Brain microvascular endothelial cell (primary cell): ENCODE measurements at regions not wholly inside any gene's neighbourhood (a gene's known extent, or its start where the extent isn't known, plus 50 kb on each side); places are given as distances from the start of the nearest gene placed in this dataset.

Source experiments
- DNase-seq: peaks from one replicate; pipeline ENCODE4 v3.0.0-alpha.2; 2020
- H3K27ac ChIP-seq: fragments of 250-450 bp; sonication (Bioruptor Pico); 2 replicates; pipeline ENCODE4 v1.5.1; 2020; ENCODE audit warnings: mild to moderate bottlenecking, moderate library complexity
- H3K27me3 ChIP-seq: fragments of 250-450 bp; sonication (Bioruptor Pico); replicated peaks from 2 replicates; pipeline ENCODE4 v1.5.1; 2020; ENCODE audit warnings: mild to moderate bottlenecking
- H3K36me3 ChIP-seq: fragments of 250-450 bp; sonication (Bioruptor Pico); replicated peaks from 2 replicates; pipeline ENCODE4 v1.5.1; 2020; ENCODE audit warnings: mild to moderate bottlenecking
- H3K4me3 ChIP-seq: 2 replicates; pipeline ENCODE4 v1.5.1; 2011; ENCODE audit warnings: low read depth, mild to moderate bottlenecking, control low read depth, low read length, moderate library complexity
- CTCF ChIP-seq: IDR thresholded peaks from 2 replicates; pipeline ENCODE4 v1.5.1; 2011; ENCODE audit warnings: low read depth, mild to moderate bottlenecking, moderate library complexity, low read length, control low read depth, inconsistent platforms; ENCODE audit errors: missing control alignments
- in situ Hi-C: cut with HindIII; loops from 2 replicates; pipeline ENCODE4 v1.10.0; 2017; ENCODE audit warnings: low sequenced_read_pairs, low pct_ligation_motif_present

GRCh38 chr5:57750891-57751290 is 268.3 kb upstream of the ACTBL2 start:
- in situ Hi-C loops, result no loop called here
- no peak for TF ChIP-seq CTCF
- Histone ChIP-seq H3K4me3 (no peak overlapping the region), H3K27me3 (no peaks in the 10 kb centered on the region), H3K36me3 (no peaks in the 10 kb centered on the region), H3K27ac (no peak overlapping the region)
- DNase-seq, result no peak

DNA sequence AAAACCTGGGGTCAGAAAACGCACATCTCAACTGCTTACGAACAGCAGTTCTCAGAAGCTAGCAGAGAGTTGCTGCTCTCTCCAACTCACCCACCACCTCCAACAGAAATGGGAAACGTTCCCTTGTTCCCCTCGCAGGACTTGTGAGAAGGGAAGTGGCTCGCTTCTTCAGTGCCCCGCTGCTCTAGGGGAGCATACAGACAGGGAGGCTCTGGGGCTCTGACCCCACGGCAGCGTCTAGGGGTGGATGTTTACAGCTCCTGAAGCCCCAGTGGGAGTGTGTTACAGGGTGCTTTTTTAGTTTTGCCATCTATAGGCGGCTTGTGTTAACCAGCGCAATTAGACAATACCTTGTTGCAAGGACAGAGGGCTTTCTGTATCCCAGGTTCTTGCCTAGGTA is 267.7 kb upstream of the ACTBL2 start:
- Histone ChIP-seq H3K27me3 (no peaks in the 10 kb centered on the region), H3K4me3 (no peak overlapping the region), H3K36me3 (no peaks in the 10 kb centered on the region), H3K27ac (no peak overlapping the region)
- DNase-seq, result no peak
- no peak for TF ChIP-seq CTCF
- in situ Hi-C loops, result no loop called here

- no peak for DNase-seq
- H3K27me3 ChIP-seq, result no peaks in the 10 kb centered on the region
- no peaks in the 10 kb centered on the region for H3K36me3 ChIP-seq
- TF ChIP-seq CTCF, result no peak
- in situ Hi-C loops, result no loop called here
- no peak overlapping the region for H3K4me3 ChIP-seq
- H3K27ac ChIP-seq, result no peak overlapping the region
Observed at GRCh38 chr5:57749396-57749795, 266.8 kb upstream of the ACTBL2 start.

DNA sequence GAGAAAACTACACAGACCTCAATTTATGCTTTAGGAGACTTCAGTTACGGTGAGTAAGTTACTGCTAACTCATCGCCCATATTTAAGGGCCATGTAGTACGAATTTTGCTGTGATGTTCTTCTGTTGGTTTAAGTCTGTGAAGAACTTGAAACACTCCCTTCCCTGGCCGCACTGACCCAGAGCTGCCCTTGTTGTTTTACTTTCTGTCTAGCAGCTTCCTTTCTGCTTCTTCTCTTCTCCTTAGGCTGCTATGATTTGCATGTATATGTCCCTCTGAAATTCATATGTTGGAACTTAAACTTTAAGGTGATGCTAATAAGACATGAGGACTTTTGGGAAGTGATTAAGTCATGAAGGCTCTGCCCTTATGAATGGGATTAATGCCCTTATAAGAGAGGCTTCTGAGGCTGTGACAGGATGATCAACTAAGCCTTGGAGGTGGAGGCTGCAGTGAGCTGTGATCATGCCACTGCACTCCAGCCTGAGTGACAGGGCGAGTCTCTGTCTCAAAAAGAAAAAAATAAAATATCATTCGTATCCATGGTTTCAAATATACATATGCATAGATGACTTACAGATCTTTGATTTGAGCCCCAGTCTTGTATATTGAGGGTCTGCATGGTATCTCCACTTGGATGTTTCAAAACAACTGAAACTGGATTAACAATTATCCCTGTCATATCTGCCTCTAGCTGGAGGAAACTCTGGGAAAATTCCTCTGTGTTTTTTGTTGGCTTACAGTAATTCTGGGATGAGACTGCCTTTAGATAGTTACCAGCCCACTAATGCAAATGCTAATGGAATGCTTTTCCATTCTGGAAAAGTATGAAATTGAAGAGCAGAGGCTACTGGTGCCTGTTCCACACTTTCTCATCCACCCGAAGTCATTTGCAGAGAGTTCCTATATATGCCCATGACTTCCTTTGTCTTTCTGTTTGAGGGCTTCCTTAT is 263.4 kb upstream of the ACTBL2 start:
- peak; percentile 22 for DNase-seq
- in situ Hi-C loops, result no loop called here

DNA sequence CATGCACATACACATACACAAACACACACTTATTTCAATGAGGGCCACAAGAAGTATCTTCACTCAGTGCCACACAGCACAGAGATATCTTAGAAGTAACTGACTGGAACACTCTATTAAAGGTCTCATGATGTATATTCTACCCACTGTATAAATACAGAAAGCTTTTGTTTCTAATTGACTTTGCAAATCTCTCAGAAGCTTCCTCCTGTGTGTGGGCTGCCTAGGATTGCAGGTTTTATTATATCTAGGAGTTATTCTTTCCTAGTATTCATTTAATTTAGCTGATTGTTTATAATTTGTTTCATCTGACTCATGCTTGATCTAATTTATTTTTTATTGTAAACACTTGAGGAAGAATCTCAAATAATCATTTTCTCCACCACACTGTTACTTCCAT is 262.4 kb upstream of the ACTBL2 start:
- Histone ChIP-seq H3K27me3 (no peaks in the 10 kb centered on the region), H3K36me3 (no peaks in the 10 kb centered on the region), H3K27ac (no peak overlapping the region), H3K4me3 (no peak overlapping the region)
- no peak for DNase-seq
- in situ Hi-C loops, result no loop called here
- TF ChIP-seq CTCF, result no peak

More for the DNA sequence above, 263.4 kb upstream of the ACTBL2 start:
- no peaks in the 10 kb centered on the region for H3K27me3 ChIP-seq
- no peak overlapping the region for H3K4me3 ChIP-seq
- no peaks in the 10 kb centered on the region for H3K36me3 ChIP-seq
- peak overlapping the region; percentile 22 for H3K27ac ChIP-seq
- no peak for TF ChIP-seq CTCF
